ENCODE measurements at regions not wholly inside any gene's neighbourhood (a gene's known extent, or its start where the extent isn't known, plus 50 kb on each side); places are given as distances from the start of the nearest gene placed in this dataset.

- no peak for ATAC-seq
Measured at GRCh38 chr13:95463531-95463930, 89.0 kb upstream of the CLDN10 start.

DNA sequence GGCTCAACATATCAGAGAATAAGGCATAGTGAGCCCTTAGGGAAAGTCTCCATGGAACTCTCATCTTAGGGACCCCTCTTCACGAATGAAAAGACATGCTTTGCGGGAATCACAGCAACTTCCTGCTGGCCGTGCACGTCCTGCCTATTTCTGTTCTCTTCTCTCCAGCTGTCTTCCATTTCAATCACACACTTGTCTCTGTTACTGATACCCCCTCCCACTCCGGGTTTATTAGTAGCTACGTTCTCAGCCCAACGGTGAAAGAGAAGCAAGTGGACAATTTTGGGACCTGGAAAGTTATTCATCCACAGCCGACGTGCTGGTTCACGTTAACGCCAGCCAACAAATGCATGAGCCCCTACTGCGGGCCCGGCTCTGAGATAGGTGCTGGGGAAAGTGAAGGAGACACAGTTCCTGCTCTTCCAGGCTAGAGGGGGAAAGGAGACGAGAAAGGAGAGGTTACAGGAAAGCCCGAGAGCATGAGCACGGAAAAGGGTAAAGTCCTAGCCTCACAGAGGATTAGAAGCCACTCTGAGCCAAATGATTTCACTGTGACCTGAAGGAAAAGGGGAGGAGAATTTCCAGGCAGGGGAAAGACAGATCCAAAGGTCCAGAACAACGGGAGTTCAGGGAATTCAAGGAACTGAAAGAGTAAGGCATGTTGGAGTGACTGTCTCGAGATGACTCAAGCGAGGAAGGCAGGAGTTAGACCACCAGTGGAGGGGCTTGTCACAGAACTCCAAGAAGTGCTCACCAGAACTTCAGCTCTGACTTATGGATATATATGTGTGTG lies 81.8 kb upstream of the CLDN10 start:
- TF ChIP-seq TCF4 (CRISPR knock-in tag; IDR thresholded peaks at IDR 0.05; ENCODE audit: borderline replicate concordance) = no peak
- no peak for TF ChIP-seq GLIS3 (CRISPR knock-in tag; IDR thresholded peaks at IDR 0.05)
- no peak for TF ChIP-seq ESRRG (CRISPR knock-in tag; IDR thresholded peaks at IDR 0.05)
- no peak for TF ChIP-seq ZFP3 (CRISPR knock-in tag; IDR thresholded peaks at IDR 0.05)
- no peak for TF ChIP-seq ZNF8 (CRISPR knock-in tag; IDR thresholded peaks at IDR 0.05)
- TF ChIP-seq, protein P1, sequence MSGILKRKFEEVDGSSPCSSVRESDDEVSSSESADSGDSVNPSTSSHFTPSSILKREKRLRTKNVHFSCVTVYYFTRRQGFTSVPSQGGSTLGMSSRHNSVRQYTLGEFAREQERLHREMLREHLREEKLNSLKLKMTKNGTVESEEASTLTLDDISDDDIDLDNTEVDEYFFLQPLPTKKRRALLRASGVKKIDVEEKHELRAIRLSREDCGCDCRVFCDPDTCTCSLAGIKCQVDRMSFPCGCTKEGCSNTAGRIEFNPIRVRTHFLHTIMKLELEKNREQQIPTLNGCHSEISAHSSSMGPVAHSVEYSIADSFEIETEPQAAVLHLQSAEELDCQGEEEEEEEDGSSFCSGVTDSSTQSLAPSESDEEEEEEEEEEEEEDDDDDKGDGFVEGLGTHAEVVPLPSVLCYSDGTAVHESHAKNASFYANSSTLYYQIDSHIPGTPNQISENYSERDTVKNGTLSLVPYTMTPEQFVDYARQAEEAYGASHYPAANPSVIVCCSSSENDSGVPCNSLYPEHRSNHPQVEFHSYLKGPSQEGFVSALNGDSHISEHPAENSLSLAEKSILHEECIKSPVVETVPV (CRISPR knock-in tag; IDR thresholded peaks at IDR 0.05) = no peak
- TF ChIP-seq CREB5 (CRISPR knock-in tag; IDR thresholded peaks at IDR 0.05; ENCODE audit: low read depth) = no peak
- TF ChIP-seq ZFP30 (CRISPR knock-in tag; IDR thresholded peaks at IDR 0.05) = no peak
- TF ChIP-seq ARNTL (CRISPR knock-in tag; IDR thresholded peaks at IDR 0.05; ENCODE audit: borderline replicate concordance, low read depth) = no peak
- no peak for TF ChIP-seq SNAI2 (CRISPR knock-in tag; IDR thresholded peaks at IDR 0.05)
- no peak for TF ChIP-seq PPARA (CRISPR knock-in tag; IDR thresholded peaks at IDR 0.05; ENCODE audit: borderline replicate concordance)
- TF ChIP-seq, protein P2, sequence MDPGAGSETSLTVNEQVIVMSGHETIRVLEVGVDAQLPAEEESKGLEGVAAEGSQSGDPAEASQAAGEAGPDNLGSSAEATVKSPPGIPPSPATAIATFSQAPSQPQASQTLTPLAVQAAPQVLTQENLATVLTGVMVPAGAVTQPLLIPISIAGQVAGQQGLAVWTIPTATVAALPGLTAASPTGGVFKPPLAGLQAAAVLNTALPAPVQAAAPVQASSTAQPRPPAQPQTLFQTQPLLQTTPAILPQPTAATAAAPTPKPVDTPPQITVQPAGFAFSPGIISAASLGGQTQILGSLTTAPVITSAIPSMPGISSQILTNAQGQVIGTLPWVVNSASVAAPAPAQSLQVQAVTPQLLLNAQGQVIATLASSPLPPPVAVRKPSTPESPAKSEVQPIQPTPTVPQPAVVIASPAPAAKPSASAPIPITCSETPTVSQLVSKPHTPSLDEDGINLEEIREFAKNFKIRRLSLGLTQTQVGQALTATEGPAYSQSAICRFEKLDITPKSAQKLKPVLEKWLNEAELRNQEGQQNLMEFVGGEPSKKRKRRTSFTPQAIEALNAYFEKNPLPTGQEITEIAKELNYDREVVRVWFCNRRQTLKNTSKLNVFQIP (CRISPR knock-in tag; IDR thresholded peaks at IDR 0.05; ENCODE audit: borderline replicate concordance, low read depth) = no peak
- no peak for TF ChIP-seq RARB (CRISPR knock-in tag; IDR thresholded peaks at IDR 0.05)
- TF ChIP-seq, protein P3, sequence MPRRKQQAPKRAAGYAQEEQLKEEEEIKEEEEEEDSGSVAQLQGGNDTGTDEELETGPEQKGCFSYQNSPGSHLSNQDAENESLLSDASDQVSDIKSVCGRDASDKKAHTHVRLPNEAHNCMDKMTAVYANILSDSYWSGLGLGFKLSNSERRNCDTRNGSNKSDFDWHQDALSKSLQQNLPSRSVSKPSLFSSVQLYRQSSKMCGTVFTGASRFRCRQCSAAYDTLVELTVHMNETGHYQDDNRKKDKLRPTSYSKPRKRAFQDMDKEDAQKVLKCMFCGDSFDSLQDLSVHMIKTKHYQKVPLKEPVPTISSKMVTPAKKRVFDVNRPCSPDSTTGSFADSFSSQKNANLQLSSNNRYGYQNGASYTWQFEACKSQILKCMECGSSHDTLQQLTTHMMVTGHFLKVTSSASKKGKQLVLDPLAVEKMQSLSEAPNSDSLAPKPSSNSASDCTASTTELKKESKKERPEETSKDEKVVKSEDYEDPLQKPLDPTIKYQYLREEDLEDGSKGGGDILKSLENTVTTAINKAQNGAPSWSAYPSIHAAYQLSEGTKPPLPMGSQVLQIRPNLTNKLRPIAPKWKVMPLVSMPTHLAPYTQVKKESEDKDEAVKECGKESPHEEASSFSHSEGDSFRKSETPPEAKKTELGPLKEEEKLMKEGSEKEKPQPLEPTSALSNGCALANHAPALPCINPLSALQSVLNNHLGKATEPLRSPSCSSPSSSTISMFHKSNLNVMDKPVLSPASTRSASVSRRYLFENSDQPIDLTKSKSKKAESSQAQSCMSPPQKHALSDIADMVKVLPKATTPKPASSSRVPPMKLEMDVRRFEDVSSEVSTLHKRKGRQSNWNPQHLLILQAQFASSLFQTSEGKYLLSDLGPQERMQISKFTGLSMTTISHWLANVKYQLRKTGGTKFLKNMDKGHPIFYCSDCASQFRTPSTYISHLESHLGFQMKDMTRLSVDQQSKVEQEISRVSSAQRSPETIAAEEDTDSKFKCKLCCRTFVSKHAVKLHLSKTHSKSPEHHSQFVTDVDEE (CRISPR knock-in tag; IDR thresholded peaks at IDR 0.05) = no peak
- TF ChIP-seq, protein P4, sequence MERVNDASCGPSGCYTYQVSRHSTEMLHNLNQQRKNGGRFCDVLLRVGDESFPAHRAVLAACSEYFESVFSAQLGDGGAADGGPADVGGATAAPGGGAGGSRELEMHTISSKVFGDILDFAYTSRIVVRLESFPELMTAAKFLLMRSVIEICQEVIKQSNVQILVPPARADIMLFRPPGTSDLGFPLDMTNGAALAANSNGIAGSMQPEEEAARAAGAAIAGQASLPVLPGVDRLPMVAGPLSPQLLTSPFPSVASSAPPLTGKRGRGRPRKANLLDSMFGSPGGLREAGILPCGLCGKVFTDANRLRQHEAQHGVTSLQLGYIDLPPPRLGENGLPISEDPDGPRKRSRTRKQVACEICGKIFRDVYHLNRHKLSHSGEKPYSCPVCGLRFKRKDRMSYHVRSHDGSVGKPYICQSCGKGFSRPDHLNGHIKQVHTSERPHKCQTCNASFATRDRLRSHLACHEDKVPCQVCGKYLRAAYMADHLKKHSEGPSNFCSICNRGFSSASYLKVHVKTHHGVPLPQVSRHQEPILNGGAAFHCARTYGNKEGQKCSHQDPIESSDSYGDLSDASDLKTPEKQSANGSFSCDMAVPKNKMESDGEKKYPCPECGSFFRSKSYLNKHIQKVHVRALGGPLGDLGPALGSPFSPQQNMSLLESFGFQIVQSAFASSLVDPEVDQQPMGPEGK (CRISPR knock-in tag; IDR thresholded peaks at IDR 0.05; ENCODE audit: borderline replicate concordance) = no peak
- no peak for TF ChIP-seq ZNF70 (CRISPR knock-in tag; IDR thresholded peaks at IDR 0.05)
- TF ChIP-seq TOX (CRISPR knock-in tag; IDR thresholded peaks at IDR 0.05; ENCODE audit: borderline replicate concordance) = no peak
- ATAC-seq = no peak

More at GRCh38 chr13:95463531-95463930, 89.0 kb upstream of the CLDN10 start:
- TF ChIP-seq GLIS3 (CRISPR knock-in tag; IDR thresholded peaks at IDR 0.05) = no peak

- no peak for ATAC-seq
- TF ChIP-seq TOX (CRISPR knock-in tag; IDR thresholded peaks at IDR 0.05; ENCODE audit: borderline replicate concordance) (no peak), ZNF8 (CRISPR knock-in tag; IDR thresholded peaks at IDR 0.05) (no peak), RARB (CRISPR knock-in tag; IDR thresholded peaks at IDR 0.05) (no peak), BACH2 (CRISPR knock-in tag; IDR thresholded peaks at IDR 0.05; ENCODE audit: borderline replicate concordance) (no peak), CSDC2 (CRISPR knock-in tag; IDR thresholded peaks at IDR 0.05) (no peak), ZNF565 (CRISPR knock-in tag; conservative IDR thresholded peaks at IDR 0.05; ENCODE audit: low read depth) (no peak), TCF4 (CRISPR knock-in tag; IDR thresholded peaks at IDR 0.05; ENCODE audit: borderline replicate concordance) (no peak), SNAI2 (CRISPR knock-in tag; IDR thresholded peaks at IDR 0.05) (no peak), ZNF70 (CRISPR knock-in tag; IDR thresholded peaks at IDR 0.05) (no peak), ZFP3 (CRISPR knock-in tag; IDR thresholded peaks at IDR 0.05) (no peak), ZC3H10 (CRISPR knock-in tag; IDR thresholded peaks at IDR 0.05) (no peak), ISL1 (CRISPR knock-in tag; IDR thresholded peaks at IDR 0.05) (no peak)
- TF ChIP-seq, protein P2 (CRISPR knock-in tag; IDR thresholded peaks at IDR 0.05; ENCODE audit: borderline replicate concordance, low read depth) = no peak
- TF ChIP-seq, protein P1 (CRISPR knock-in tag; IDR thresholded peaks at IDR 0.05) = no peak
- TF ChIP-seq, protein P4 (CRISPR knock-in tag; IDR thresholded peaks at IDR 0.05; ENCODE audit: borderline replicate concordance) = no peak
Measured at GRCh38 chr13:95471960-95472359, 80.6 kb upstream of the CLDN10 start.

Data from SK-N-SH treated with all-trans-retinoic acid at 6 μM for 48 hours (cell line).